Cardiac muscle cell (in vitro differentiated cells and primary cell): ENCODE measurements at regions not wholly inside any gene's neighbourhood (a gene's known extent, or its start where the extent isn't known, plus 50 kb on each side); places are given as distances from the start of the nearest gene placed in this dataset.
"Not testable (repeated sequence)": the region's sequence is repeated elsewhere in the genome, so short reads cannot be mapped to it uniquely, and the experiment has no call there.

Experiments used
- DNase-seq, 2 donors: peaks; one replicate each; pipeline versions ENCODE4 v3.0.0 to v3.0.0-alpha.2; 2010 to 2017; ENCODE audit warnings: low read depth in 1 of 2, low spot score in 1 of 2
- H3K27ac ChIP-seq: fragments of 200-600 bp; sonication (generic); 2 replicates; pipeline ENCODE4 v1.5.1; 2016
- H3K27me3 ChIP-seq: fragments of 200-600 bp; sonication (generic); 2 replicates; pipeline ENCODE4 v1.6.0; 2016; ENCODE audit warnings: control low read depth
- H3K36me3 ChIP-seq: fragments of 200-600 bp; sonication (generic); 2 replicates; pipeline ENCODE4 v1.5.1; 2016; ENCODE audit warnings: control low read depth
- H3K4me1 ChIP-seq: fragments of 200-600 bp; sonication (generic); 2 replicates; pipeline ENCODE4 v1.8.1; 2017; ENCODE audit warnings: low read depth, mild to moderate bottlenecking, mixed run types
- H3K4me3 ChIP-seq: fragments of 200-600 bp; sonication (generic); 2 replicates; pipeline ENCODE4 v1.5.1; 2016; ENCODE audit warnings: mild to moderate bottlenecking
- H3K9me3 ChIP-seq: fragments of 200-600 bp; sonication (generic); 2 replicates; pipeline ENCODE4 v1.5.1; 2017; ENCODE audit warnings: low read depth, mild to moderate bottlenecking, control low read depth
- TF ChIP-seq, protein P1 (sequence below): IDR thresholded peaks from 2 replicates; pipeline ENCODE4 v1.5.1; 2012; ENCODE audit warnings: low read depth, mild to moderate bottlenecking, low read length

DNA sequence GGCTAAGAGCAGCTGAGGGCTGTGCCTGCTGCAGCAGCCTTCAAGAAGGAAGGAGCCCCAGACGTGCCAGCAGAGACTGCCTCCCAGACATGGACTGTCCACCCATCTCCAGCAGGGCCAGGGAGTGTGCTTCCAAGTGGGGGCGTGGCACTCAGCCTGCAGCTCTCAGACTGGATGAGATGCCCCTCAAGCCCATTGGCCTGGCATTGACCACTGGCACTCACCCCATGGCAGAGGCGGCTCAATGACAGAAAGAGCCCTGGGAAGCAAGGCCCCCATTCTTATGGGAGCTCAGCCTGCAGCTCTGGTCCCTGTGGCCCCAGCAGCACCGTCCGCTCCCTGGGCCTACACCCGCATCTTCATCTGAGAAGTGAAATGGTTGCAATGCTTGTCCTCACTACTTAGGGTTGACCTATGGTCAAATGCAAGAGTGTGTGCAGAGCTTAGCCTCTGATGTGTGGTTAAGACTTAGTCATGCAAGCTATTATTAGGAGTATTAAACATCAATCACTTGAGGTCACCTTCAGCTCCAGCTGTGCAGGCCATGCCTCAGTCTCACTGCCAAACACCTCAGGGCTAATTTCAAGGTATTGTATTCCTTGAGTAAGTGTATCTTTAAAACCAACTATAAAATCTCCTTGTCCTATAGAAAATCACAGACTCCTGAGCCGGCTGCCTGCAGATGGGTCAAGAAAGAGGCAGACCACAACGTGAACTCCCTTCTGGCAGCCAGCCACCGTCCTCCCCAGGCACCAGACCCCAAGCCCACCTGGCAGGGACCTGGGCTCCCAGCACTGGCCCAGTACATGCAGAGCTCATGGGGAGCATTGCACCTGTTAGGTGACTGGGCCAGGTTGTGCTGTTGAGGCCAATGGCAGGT, 194.8 kb downstream of the NDUFA10 start:
- Histone ChIP-seq H3K27me3 (no peaks in the 10 kb centered on the region), H3K36me3 (no peaks in the 10 kb centered on the region), H3K4me1 (no peaks in the 10 kb centered on the region), H3K4me3 (no peak overlapping the region), H3K9me3 (no peaks in the 10 kb centered on the region), H3K27ac (no peak overlapping the region)
- DNase-seq, result no peak
- TF ChIP-seq, protein P1, sequence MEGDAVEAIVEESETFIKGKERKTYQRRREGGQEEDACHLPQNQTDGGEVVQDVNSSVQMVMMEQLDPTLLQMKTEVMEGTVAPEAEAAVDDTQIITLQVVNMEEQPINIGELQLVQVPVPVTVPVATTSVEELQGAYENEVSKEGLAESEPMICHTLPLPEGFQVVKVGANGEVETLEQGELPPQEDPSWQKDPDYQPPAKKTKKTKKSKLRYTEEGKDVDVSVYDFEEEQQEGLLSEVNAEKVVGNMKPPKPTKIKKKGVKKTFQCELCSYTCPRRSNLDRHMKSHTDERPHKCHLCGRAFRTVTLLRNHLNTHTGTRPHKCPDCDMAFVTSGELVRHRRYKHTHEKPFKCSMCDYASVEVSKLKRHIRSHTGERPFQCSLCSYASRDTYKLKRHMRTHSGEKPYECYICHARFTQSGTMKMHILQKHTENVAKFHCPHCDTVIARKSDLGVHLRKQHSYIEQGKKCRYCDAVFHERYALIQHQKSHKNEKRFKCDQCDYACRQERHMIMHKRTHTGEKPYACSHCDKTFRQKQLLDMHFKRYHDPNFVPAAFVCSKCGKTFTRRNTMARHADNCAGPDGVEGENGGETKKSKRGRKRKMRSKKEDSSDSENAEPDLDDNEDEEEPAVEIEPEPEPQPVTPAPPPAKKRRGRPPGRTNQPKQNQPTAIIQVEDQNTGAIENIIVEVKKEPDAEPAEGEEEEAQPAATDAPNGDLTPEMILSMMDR, result no peak

DNA sequence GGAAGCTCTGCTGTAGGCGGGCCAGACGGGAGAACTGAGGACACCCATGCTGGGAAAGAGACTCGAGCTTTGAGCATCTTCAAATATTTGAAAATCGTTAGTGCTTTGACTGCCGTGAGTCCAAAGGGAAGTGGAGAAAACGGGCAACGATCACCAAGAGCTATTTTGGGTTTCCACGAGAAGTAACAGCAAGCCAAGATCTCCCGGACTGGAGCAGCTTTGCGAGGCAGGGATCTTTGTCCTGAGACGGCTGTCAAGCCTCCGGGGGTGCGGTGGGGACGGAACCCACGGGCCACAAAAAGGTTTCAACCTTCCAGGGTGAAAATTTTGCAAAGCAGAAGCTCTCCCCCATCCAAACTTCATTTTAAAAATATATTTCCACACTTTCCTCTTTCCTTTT, 195.8 kb downstream of the NDUFA10 start:
- TF ChIP-seq, protein P1, result no peak
- no peaks in the 10 kb centered on the region for H3K27me3 ChIP-seq
- no peak overlapping the region for H3K4me3 ChIP-seq
- H3K27ac ChIP-seq, result no peak overlapping the region
- H3K9me3 ChIP-seq, result no peaks in the 10 kb centered on the region
- H3K36me3 ChIP-seq, result no peaks in the 10 kb centered on the region
- H3K4me1 ChIP-seq, result no peaks in the 10 kb centered on the region
- DNase-seq, result no peak

DNA sequence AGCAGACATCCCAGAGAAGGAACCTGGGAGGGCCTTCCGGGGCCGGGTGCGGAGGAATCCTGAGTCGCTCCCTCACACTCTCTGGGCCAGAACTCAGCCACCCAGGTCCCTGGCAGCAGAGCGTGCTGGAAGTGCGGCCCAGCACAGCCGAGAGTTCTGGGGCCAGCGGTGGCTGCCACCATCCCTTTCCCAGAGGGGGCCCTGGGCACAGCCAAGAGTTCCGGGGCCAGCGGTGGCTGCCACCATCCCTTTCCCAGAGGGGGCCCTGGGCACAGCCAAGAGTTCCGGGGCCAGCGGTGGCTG, 196.2 kb downstream of the NDUFA10 start:
- H3K4me1 ChIP-seq, result not testable (repeated sequence)

DNA sequence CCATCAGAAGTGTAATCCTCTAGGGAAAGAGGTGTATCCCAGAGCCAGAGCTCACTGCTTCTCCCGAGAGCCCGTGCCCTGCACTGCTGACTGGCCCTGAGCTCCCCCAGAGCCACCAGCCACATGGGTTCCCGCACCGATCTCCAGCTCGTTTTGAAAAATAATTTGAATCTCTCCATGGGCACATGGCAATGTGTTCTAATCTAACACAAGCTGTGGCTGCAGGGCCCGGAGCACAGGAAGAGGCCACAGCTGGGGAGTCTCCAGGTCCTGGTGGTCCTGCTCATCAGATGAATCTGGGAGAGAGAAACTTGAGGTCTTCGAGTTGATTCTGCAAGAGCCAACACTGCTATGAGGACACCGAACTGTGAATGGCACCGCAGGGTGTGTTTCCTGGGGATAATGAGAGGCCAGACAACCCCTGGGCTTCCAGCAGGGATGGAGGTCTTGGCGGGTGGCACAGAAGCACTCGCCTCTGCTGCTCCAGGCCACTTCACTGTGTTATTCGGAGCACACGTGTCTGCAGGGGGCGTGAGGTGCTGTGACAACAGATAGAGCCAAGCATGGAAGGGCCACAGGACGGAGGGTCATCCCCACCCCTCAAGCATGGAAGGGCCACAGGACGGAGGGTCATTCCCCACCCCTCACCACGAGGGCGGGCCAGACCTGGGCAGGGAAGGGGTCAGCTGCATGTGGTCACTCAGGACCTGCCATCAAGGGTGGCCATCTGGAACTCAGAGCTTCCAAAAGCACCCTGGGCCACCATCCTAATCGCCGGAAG, 196.8 kb downstream of the NDUFA10 start:
- Histone ChIP-seq H3K4me1 (no peaks in the 10 kb centered on the region), H3K27me3 (no peaks in the 10 kb centered on the region), H3K4me3 (no peak overlapping the region), H3K36me3 (no peaks in the 10 kb centered on the region), H3K27ac (no peak overlapping the region), H3K9me3 (no peaks in the 10 kb centered on the region)
- TF ChIP-seq, protein P1, result no peak
- DNase-seq, result no peak

More for the DNA sequence above, 196.2 kb downstream of the NDUFA10 start:
- H3K27me3 ChIP-seq, H3K27ac ChIP-seq, H3K4me3 ChIP-seq, DNase-seq, H3K9me3 ChIP-seq, H3K36me3 ChIP-seq: not testable (repeated sequence)

DNA sequence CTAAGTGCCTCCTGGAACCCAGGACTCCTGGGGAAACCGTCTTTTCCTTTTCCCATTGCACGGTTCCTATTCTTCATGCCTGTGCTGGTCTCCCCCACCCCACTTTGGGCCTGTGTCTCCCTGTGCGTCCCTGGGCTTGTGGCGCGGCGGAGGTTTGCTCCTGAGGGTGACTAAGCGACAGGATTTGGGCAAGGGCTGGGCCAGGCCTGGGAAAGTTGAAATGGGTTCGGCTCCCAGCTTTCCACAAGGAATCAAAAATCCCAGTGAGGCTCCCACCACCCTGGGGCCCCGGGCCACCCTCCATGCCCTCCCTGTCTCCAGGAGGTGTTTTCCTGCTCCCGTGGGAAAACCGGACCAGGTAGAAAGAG, 197.6 kb downstream of the NDUFA10 start:
- H3K4me3 ChIP-seq, result no peak overlapping the region
- H3K36me3 ChIP-seq, result no peaks in the 10 kb centered on the region
- H3K27me3 ChIP-seq, result no peaks in the 10 kb centered on the region
- TF ChIP-seq, protein P1, result no peak
- H3K4me1 ChIP-seq, result no peaks in the 10 kb centered on the region
- no peak overlapping the region for H3K27ac ChIP-seq
- no peaks in the 10 kb centered on the region for H3K9me3 ChIP-seq
- no peak for DNase-seq
